ENCODE measurements at regions not wholly inside any gene's neighbourhood (a gene's known extent, or its start where the extent isn't known, plus 50 kb on each side); places are given as distances from the start of the nearest gene placed in this dataset.

DNA sequence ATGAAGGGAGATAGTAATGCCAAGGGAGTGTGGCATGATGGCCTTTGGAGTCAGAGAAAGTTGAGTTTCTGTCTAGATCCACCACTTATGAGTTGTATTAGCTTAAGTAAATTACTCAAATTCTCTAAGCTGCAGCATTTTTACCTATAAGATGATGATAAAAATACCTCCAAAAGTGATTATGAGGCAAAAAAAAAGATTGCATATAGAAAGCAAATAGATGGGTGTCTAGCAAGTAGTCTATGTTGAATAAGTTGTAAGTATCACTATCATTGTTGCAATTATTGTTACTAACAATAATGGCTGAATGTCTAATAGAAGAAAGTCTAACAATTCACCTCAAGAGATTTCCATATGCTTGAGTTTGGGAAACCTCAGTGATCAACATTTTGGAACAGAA lies 959.2 kb upstream of the GJE1 start:
- TF ChIP-seq YY1 (IDR thresholded peaks at IDR 0.05; ENCODE audit: insufficient read depth, insufficient read length) (no peak), ZNF274 (IDR thresholded peaks at IDR 0.05; ENCODE audit: low read depth, low read length) (no peak), SUZ12 (IDR thresholded peaks at IDR 0.05; ENCODE audit: extremely low read depth, insufficient read depth, insufficient read length) (no peak)
